ENCODE measurements at regions not wholly inside any gene's neighbourhood (a gene's known extent, or its start where the extent isn't known, plus 50 kb on each side); places are given as distances from the start of the nearest gene placed in this dataset.
"Not testable (repeated sequence)": the region's sequence is repeated elsewhere in the genome, so short reads cannot be mapped to it uniquely, and the experiment has no call there.

DNA sequence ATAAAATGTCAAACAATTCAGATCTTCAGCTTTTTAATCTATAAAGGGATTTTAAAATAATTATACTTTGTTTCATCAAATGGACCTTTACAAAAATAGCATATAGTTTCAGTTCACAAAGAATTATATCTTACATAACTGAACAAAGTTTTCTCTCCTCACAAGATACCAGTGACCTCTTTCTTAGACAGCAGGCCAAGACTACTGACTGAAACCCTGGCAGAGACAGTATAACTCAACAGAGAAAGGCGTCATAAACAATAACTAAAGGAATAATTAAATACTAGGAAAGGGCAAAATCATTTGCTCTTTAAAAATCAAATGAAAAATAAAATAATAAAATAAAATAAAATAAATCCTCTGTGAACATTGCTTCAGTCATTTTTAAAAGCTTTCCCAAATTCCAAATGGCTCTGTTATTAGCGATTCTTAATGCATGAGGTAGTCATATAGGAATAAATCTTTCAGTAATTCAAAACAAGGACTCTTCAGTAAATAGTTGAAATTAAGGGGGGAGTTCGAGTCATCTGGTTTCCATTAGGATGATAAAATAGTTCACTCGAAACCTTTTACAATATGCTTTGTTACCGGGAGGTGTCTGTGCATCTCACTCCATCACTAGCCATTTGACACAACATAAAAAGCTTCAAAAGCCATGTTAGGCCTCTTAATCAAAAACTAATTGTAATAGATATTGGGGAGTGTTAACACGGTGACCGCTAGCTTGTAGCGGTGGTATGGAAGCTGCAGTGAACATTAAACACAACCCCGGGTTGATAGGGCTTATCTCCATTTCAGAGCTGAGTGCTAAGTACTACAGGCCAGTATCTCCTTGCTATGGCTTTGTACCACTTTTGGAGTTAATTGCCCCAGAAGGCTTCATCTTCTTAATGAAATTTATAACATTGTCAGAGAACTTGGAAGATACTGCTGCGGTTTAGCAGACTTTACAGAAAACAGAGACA, 142.9 kb upstream of the NR2F2 start:
- Mint-ChIP-seq H3K27me3 (no peaks in the 10 kb centered on the region), H3K27ac (no peak overlapping the region), H3K4me1 (ENCODE audit: low read depth) (no peaks in the 10 kb centered on the region), H3K4me3 (no peak overlapping the region), H3K36me3 (ENCODE audit: low read depth) (no peaks in the 10 kb centered on the region), H3K9me3 (peaks cover 2% of the 10 kb centered on the region)
- no peak for TF ChIP-seq CTCF (IDR thresholded peaks at IDR 0.05)
- intact Hi-C loops (cut with micrococcal nuclease), result no loop called here
- CTCF ChIA-PET, result no interaction called here
- ATAC-seq, result no peak
- DNase-seq, result no peak
- POLR2A ChIA-PET, result interaction anchor here (0.9 kb wide), 1 partner anchor 83 kb away, joined by 3 read pairs; no protein-coding TSS in a partner anchor

GRCh38 chr15:96197721-96198120, 132.8 kb upstream of the NR2F2 start:
- H3K9me3 Mint-ChIP-seq, result peaks cover 5% of the 10 kb centered on the region
- H3K4me3 Mint-ChIP-seq, result no peak overlapping the region
- no peak for DNase-seq
- no peaks in the 10 kb centered on the region for H3K4me1 Mint-ChIP-seq (ENCODE audit: low read depth)
- no peak for TF ChIP-seq CTCF (IDR thresholded peaks at IDR 0.05)
- CTCF ChIA-PET, result no interaction called here
- peaks cover 1% of the 10 kb centered on the region for H3K36me3 Mint-ChIP-seq (ENCODE audit: low read depth)
- ATAC-seq, result no peak
- POLR2A ChIA-PET, result no interaction called here
- intact Hi-C loops (cut with micrococcal nuclease), result no loop called here
- H3K27me3 Mint-ChIP-seq, result peaks cover 14% of the 10 kb centered on the region
- H3K27ac Mint-ChIP-seq, result no peak overlapping the region

GRCh38 chr15:96199111-96199510, 131.4 kb upstream of the NR2F2 start:
- CTCF ChIA-PET, result no interaction called here
- POLR2A ChIA-PET, result no interaction called here
- H3K9me3 Mint-ChIP-seq, result peaks cover 5% of the 10 kb centered on the region
- peaks cover 14% of the 10 kb centered on the region for H3K27me3 Mint-ChIP-seq
- DNase-seq (no peak), ATAC-seq (no peak)
- H3K27ac Mint-ChIP-seq, result no peak overlapping the region
- no peak overlapping the region for H3K4me3 Mint-ChIP-seq
- no peaks in the 10 kb centered on the region for H3K4me1 Mint-ChIP-seq (ENCODE audit: low read depth)
- no peak for TF ChIP-seq CTCF (IDR thresholded peaks at IDR 0.05)
- intact Hi-C loops (cut with micrococcal nuclease), result no loop called here
- peaks cover 1% of the 10 kb centered on the region for H3K36me3 Mint-ChIP-seq (ENCODE audit: low read depth)

GRCh38 chr15:96200357-96200967, 130.0 kb upstream of the NR2F2 start:
- H3K9me3 Mint-ChIP-seq, result peaks cover 7% of the 10 kb centered on the region
- intact Hi-C loops (cut with micrococcal nuclease), result no loop called here
- H3K4me1 Mint-ChIP-seq (ENCODE audit: low read depth), result no peaks in the 10 kb centered on the region
- no peak overlapping the region for H3K4me3 Mint-ChIP-seq
- ChIA-PET CTCF (no interaction called here), POLR2A (no interaction called here)
- no peak for ATAC-seq
- H3K27me3 Mint-ChIP-seq, result peaks cover 14% of the 10 kb centered on the region
- DNase-seq, result no peak
- no peak overlapping the region for H3K27ac Mint-ChIP-seq
- peaks cover 1% of the 10 kb centered on the region for H3K36me3 Mint-ChIP-seq (ENCODE audit: low read depth)
- TF ChIP-seq CTCF (IDR thresholded peaks at IDR 0.05), result no peak

- Mint-ChIP-seq H3K9me3 (peaks cover 8% of the 10 kb centered on the region), H3K4me1 (ENCODE audit: low read depth) (no peaks in the 10 kb centered on the region), H3K27ac (no peak overlapping the region), H3K36me3 (ENCODE audit: low read depth) (peaks cover 1% of the 10 kb centered on the region), H3K27me3 (peaks cover 14% of the 10 kb centered on the region), H3K4me3 (no peak overlapping the region)
- DNase-seq, result no peak
- ATAC-seq, result no peak
- TF ChIP-seq CTCF (IDR thresholded peaks at IDR 0.05), result no peak
- POLR2A ChIA-PET, result no interaction called here
- CTCF ChIA-PET, result no interaction called here
- intact Hi-C loops (cut with micrococcal nuclease), result no loop called here
Observed at GRCh38 chr15:96201696-96202095, 128.8 kb upstream of the NR2F2 start.

DNA sequence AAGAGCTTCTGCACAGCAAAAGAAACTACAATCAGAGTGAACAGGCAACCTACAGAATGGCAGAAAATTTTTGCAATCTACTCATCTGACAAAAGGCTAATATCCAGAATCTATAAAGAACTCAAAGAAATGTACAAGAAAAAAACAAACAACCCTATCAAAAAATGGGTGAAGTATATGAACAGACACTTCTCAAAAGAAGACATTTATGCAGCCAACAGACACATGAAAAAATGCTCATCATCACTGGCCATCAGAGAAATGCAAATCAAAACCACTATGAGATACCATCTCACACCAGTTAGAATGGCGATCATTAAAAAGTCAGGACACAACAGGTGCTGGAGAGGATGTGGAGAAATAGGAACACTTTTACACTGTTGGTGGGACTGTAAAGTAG, 124.9 kb upstream of the NR2F2 start:
- H3K36me3 Mint-ChIP-seq (ENCODE audit: low read depth); DNase-seq; H3K4me3 Mint-ChIP-seq; intact Hi-C loops (cut with micrococcal nuclease); H3K9me3 Mint-ChIP-seq; H3K4me1 Mint-ChIP-seq (ENCODE audit: low read depth); POLR2A ChIA-PET; H3K27me3 Mint-ChIP-seq; H3K27ac Mint-ChIP-seq; ATAC-seq; CTCF ChIA-PET: not testable (repeated sequence)

Measured in activated CD8-positive, alpha-beta T cell treated with anti-CD3 and anti-CD28 coated beads for 36 hours (primary cell).